T-helper 1 cell treated with Interleukin-12 subunit alpha and Interleukin-12 subunit beta and Interleukin-4 antibody, amounts not matched to agents 30 μg/mL and 1 μg/mL, for 36 hours (primary cell): ENCODE measurements at regions not wholly inside any gene's neighbourhood (a gene's known extent, or its start where the extent isn't known, plus 50 kb on each side); places are given as distances from the start of the nearest gene placed in this dataset.
A peak's percentile ranks its signal among the peaks of the same experiment; 100 is the strongest.

Experiments used
- H3K27ac Mint-ChIP-seq: one replicate; pipeline ENCODE4 v1.8.0; 2021; ENCODE audit warnings: mild to moderate bottlenecking, mixed read lengths
- H3K27me3 Mint-ChIP-seq: one replicate; pipeline ENCODE4 v1.8.0; 2021; ENCODE audit warnings: low read depth, mixed read lengths
- H3K36me3 Mint-ChIP-seq: one replicate; pipeline ENCODE4 v1.8.0; 2021; ENCODE audit warnings: low read depth, mixed read lengths
- H3K4me1 Mint-ChIP-seq: one replicate; pipeline ENCODE4 v1.8.0; 2021; ENCODE audit warnings: low read depth, mixed read lengths
- H3K4me3 Mint-ChIP-seq: one replicate; pipeline ENCODE4 v1.8.0; 2021; ENCODE audit warnings: mild to moderate bottlenecking, moderate library complexity, mixed read lengths
- H3K9me3 Mint-ChIP-seq: one replicate; pipeline ENCODE4 v1.8.0; 2021; ENCODE audit warnings: mixed read lengths

DNA sequence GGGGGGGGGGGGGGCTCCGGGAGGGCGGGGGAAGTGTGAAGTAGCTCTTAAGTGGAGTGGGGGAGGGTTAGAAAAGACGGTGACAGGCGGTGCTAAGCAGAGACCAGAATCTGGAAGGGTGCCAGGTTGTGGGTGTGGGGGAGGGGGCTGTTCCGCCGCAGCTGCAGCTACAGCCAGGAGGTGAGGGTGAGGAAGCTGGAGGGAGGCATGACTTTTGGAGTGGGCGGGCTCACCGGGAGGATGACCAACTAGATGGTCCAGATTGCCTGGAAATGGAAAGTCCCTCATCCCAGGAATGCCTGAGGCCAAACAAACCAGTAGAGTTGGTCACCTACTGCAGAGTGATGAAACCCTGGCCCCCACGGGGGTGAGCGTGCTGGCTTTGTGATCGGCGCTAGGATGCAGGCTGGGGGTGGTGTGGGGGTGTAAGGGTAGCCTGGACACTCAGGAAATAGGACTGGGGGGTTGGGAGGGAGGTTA, 158.1 kb upstream of the SHB start:
- H3K36me3 Mint-ChIP-seq = no peaks in the 10 kb centered on the region
- no peak overlapping the region for H3K27ac Mint-ChIP-seq
- H3K9me3 Mint-ChIP-seq = no peaks in the 10 kb centered on the region
- H3K27me3 Mint-ChIP-seq = peaks cover 15% of the 10 kb centered on the region
- H3K4me3 Mint-ChIP-seq = peak overlapping the region; percentile 62
- H3K4me1 Mint-ChIP-seq = peaks cover 13% of the 10 kb centered on the region

DNA sequence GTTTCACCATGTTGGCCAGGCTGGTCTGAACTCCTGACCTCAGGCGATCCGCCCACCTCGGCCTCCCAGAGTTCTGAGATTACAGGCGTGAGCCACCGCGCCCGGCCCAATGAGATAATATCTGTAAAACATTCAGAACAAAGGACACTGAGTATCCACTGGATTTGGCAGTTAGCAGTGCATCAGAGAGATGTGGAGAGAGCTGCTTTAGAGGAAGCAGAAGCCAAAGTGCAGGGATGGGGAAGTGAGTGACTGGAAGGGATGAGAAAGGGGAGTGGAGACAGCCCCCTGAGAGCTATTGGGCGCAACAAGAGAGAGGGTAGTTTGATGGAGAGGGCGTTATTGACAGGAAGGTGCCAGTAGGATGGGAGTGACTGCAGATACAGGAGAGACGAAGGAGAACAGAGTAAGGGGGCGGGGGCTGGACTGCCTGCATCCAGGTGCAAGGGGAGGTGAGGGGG, 157.5 kb upstream of the SHB start:
- peaks cover 13% of the 10 kb centered on the region for H3K4me1 Mint-ChIP-seq
- H3K9me3 Mint-ChIP-seq = no peaks in the 10 kb centered on the region
- peak overlapping the region; percentile 58 for H3K27ac Mint-ChIP-seq
- peaks cover 15% of the 10 kb centered on the region for H3K27me3 Mint-ChIP-seq
- H3K36me3 Mint-ChIP-seq = no peaks in the 10 kb centered on the region
- peak overlapping the region; percentile 44 for H3K4me3 Mint-ChIP-seq

DNA sequence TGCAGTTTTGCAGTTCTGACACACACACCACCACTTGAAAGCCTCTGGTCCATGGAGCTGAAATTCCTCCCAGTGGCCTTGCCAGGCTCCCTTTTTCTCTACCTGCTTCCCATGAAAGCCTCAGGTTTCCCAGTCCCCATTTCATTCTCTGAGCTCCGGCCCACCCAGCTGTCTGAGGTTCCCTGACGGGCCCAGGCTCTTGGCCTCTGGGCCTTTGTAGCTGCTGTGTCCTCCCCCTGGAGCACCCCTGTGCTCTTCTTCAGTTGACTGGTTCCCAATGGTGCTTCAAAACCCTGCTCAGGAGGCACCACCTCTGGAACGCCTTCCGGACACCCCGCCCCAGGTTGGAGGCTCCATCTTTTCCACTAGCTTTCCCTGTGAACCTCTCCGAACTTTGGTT, 155.9 kb upstream of the SHB start:
- no peaks in the 10 kb centered on the region for H3K36me3 Mint-ChIP-seq
- peaks cover 13% of the 10 kb centered on the region for H3K4me1 Mint-ChIP-seq
- no peak overlapping the region for H3K27ac Mint-ChIP-seq
- H3K27me3 Mint-ChIP-seq = peaks cover 15% of the 10 kb centered on the region
- no peaks in the 10 kb centered on the region for H3K9me3 Mint-ChIP-seq
- no peak overlapping the region for H3K4me3 Mint-ChIP-seq

- Mint-ChIP-seq H3K9me3 (no peaks in the 10 kb centered on the region), H3K27ac (no peak overlapping the region), H3K27me3 (peaks cover 5% of the 10 kb centered on the region), H3K36me3 (no peaks in the 10 kb centered on the region), H3K4me1 (no peaks in the 10 kb centered on the region), H3K4me3 (no peak overlapping the region)
Observed at GRCh38 chr9:38216572-38216971, 147.5 kb upstream of the SHB start.

- H3K4me3 Mint-ChIP-seq = no peak overlapping the region
- no peaks in the 10 kb centered on the region for H3K36me3 Mint-ChIP-seq
- H3K9me3 Mint-ChIP-seq = no peaks in the 10 kb centered on the region
- no peaks in the 10 kb centered on the region for H3K4me1 Mint-ChIP-seq
- H3K27ac Mint-ChIP-seq = no peak overlapping the region
- H3K27me3 Mint-ChIP-seq = peaks cover 5% of the 10 kb centered on the region
Observed at GRCh38 chr9:38215465-38215864, 146.4 kb upstream of the SHB start.

GRCh38 chr9:38214432-38214831, 145.4 kb upstream of the SHB start:
- Mint-ChIP-seq H3K27ac (no peak overlapping the region), H3K9me3 (no peaks in the 10 kb centered on the region), H3K4me1 (no peaks in the 10 kb centered on the region), H3K27me3 (peaks cover 5% of the 10 kb centered on the region), H3K4me3 (no peak overlapping the region), H3K36me3 (no peaks in the 10 kb centered on the region)

DNA sequence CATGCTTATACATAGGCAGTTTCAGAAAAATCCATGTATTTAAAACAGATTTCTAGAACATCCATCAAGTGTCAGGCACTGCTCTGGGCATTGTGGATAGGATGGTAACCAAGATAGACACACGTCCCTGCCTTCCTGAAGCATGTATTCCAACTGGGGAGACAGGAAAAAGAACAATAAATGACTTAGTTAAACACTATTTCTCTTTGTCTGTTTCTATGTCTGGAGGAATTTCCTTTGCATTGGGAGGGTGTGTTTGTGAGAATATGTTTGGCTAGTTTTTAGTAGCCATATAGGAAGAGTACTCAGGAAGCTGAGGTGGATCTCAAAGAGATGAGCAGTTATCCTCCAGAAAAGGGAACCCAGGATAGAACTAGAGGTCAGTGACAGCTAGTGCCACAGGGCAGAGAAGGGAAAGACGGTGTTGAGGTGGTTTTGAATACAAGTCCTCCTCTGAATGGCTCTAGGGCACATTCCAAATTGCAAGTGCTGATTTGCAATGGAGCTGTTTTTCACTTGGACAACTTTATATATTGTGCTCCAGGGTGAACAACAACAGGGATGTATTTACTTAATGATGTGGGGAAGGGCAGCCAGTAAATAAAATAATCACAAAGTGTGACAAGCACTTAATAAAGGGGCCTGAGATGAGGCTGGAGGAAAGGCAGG, 144.7 kb upstream of the SHB start:
- no peaks in the 10 kb centered on the region for H3K9me3 Mint-ChIP-seq
- H3K36me3 Mint-ChIP-seq = no peaks in the 10 kb centered on the region
- no peaks in the 10 kb centered on the region for H3K4me1 Mint-ChIP-seq
- H3K4me3 Mint-ChIP-seq = no peak overlapping the region
- H3K27me3 Mint-ChIP-seq = peaks cover 5% of the 10 kb centered on the region
- no peak overlapping the region for H3K27ac Mint-ChIP-seq

DNA sequence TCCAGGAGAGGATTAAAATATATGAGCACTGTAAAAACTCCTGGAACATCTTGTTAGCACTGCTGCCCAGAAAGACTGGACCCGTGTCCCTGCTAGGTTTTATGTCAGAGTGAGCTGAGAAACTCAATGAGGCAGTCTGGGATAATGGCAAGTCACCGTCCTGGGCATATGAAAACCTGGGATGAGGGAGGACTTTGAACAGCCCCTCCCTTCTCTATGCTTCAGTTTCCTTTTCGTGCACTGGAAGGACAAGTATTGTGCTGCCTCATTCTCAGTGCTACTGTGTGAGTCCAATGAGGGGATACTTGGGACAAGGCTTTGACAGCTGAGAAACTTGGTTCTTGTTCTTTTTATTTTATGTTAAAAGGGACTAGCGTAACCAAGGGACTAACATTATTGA, 143.0 kb upstream of the SHB start:
- no peak overlapping the region for H3K4me3 Mint-ChIP-seq

DNA sequence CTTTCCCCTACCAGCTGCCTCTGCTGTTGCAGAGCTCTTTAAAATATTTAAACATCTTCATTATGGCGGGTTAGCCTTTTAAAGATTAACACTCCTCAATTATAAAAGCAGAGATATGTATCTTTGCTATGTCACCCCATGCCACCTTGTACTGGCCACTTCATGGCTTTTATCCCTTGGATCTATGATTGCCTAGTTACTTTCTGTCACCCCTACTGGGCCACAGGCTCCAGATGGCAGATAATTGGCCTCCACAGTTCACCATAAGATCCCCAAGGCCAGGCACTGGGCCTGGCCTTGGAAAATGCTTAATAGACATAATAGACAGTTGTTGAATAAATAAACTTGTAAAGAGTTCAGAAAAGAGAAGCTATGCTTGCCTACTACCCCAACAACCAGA, 142.0 kb upstream of the SHB start:
- H3K9me3 Mint-ChIP-seq = no peaks in the 10 kb centered on the region
- H3K36me3 Mint-ChIP-seq = no peaks in the 10 kb centered on the region
- H3K4me3 Mint-ChIP-seq = no peak overlapping the region
- H3K27ac Mint-ChIP-seq = no peak overlapping the region
- H3K27me3 Mint-ChIP-seq = peaks cover 5% of the 10 kb centered on the region
- H3K4me1 Mint-ChIP-seq = no peaks in the 10 kb centered on the region

More for the DNA sequence above, 143.0 kb upstream of the SHB start:
- H3K36me3 Mint-ChIP-seq = no peaks in the 10 kb centered on the region
- no peaks in the 10 kb centered on the region for H3K9me3 Mint-ChIP-seq
- H3K27ac Mint-ChIP-seq = no peak overlapping the region
- peaks cover 5% of the 10 kb centered on the region for H3K27me3 Mint-ChIP-seq
- no peaks in the 10 kb centered on the region for H3K4me1 Mint-ChIP-seq

DNA sequence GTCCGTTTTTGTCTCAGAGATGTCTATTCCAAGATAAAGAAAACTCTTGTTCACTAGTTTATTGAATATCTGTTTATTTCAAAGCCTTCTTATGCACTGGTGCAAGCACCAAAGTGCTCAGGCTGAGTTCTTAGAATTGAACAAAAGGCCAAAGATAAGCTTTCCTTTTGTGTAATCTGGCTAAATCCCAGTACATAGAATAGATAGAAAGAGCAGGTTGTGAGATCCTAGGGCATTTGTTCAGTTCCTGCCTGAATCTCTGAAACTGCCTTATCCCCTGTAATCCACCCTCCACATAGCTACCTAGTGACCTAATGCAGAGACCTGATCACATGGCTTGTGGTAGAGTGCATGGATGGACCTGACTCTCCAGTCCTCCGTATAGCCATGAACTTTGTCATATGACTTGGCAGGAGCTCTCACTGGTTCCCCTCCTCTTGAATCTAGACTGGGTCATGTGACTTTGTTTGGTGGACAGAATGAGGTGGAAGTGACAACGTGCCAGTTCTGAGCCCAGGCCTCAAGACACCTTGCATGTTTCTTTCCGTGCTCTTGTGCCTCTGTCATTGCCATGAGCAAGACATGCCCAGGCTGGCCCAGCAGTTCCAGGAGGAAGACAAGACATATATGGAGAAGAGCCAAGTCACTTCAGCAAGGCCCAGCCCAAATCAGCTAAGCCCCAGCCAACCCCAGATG, 139.3 kb upstream of the SHB start:
- no peak overlapping the region for H3K4me3 Mint-ChIP-seq
- no peaks in the 10 kb centered on the region for H3K4me1 Mint-ChIP-seq
- no peaks in the 10 kb centered on the region for H3K27me3 Mint-ChIP-seq
- H3K27ac Mint-ChIP-seq = no peak overlapping the region
- H3K36me3 Mint-ChIP-seq = no peaks in the 10 kb centered on the region
- no peaks in the 10 kb centered on the region for H3K9me3 Mint-ChIP-seq

DNA sequence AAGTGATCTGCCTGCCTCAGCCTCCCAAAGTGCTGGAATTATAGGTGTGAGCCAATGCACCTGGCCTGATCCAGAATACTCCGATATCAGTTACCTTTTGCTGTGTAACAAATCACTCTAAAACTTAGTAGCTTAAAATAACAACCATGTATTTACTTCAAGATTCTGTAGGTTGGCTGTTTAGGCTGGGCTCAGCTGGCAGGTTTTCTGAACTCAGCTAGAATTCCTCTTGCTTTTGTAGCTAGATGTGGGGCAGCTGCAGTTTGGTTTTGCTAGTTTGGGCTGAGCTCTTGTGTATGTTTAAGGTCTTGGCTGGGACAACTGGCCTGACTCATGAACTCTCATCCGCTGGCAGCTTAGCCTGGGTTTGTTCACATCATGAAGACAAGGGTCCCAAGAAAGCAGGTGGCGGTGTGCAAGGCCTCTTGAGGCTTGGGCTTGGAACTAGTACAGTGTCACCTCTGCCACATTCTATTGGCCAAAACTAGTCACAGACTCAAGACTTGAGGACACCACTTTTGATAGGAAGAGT, 138.3 kb upstream of the SHB start:
- no peaks in the 10 kb centered on the region for H3K9me3 Mint-ChIP-seq
- no peak overlapping the region for H3K27ac Mint-ChIP-seq
- no peak overlapping the region for H3K4me3 Mint-ChIP-seq
- H3K36me3 Mint-ChIP-seq = no peaks in the 10 kb centered on the region
- no peaks in the 10 kb centered on the region for H3K4me1 Mint-ChIP-seq
- no peaks in the 10 kb centered on the region for H3K27me3 Mint-ChIP-seq

DNA sequence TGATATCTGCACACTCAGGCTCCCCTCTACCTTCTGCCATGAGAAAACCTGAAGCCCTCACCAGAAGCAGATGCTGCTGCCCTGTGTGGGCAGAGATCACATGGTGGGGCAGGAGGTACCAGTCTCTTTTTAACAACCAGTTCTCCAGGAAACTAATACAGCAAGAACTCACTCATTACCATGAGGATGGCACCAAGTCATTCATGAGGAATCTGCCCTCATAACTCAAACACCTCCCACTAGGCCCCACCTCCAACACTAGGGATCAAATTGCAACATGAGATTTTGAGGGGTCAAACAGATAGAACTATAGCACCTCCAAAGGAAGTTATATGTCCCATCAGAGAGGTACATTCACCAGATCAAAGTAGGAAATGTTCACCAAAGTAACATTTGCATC, 136.3 kb upstream of the SHB start:
- Mint-ChIP-seq H3K9me3 (no peaks in the 10 kb centered on the region), H3K27me3 (no peaks in the 10 kb centered on the region), H3K4me3 (no peak overlapping the region), H3K4me1 (no peaks in the 10 kb centered on the region), H3K27ac (no peak overlapping the region), H3K36me3 (no peaks in the 10 kb centered on the region)

DNA sequence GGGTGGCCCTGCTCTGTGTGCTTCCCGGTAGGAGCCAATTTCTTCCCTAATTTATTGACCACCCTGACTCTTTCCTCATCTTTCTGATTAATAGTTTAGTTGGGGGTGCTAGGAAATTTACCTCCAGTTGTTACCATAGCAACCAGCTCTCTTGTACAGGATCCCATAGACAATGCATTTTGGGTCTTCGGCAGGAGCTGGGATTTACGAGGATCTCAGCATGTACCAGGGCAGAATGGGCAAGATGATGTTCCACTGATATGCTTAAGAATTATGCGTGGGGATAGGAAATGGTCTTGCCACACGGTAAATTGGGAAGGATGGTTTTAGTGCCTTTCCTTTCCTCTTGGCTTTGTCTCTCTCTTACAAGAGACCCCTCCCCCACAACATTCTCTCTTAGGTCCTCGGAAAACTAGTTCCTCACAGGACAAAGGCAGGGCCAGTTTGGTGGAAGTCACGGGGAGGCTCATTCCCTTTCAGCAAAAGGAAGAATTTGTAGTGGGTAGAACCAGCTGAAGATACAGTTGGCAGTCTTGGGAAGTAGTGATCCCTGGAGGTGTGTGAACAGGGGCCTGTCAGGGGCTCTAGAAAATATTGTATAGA, 133.4 kb upstream of the SHB start:
- no peaks in the 10 kb centered on the region for H3K27me3 Mint-ChIP-seq
- no peaks in the 10 kb centered on the region for H3K4me1 Mint-ChIP-seq
- no peaks in the 10 kb centered on the region for H3K36me3 Mint-ChIP-seq
- no peak overlapping the region for H3K27ac Mint-ChIP-seq
- no peak overlapping the region for H3K4me3 Mint-ChIP-seq
- no peaks in the 10 kb centered on the region for H3K9me3 Mint-ChIP-seq

- H3K4me3 Mint-ChIP-seq = no peak overlapping the region
- H3K36me3 Mint-ChIP-seq = no peaks in the 10 kb centered on the region
- H3K4me1 Mint-ChIP-seq = no peaks in the 10 kb centered on the region
- H3K9me3 Mint-ChIP-seq = no peaks in the 10 kb centered on the region
- no peak overlapping the region for H3K27ac Mint-ChIP-seq
- H3K27me3 Mint-ChIP-seq = no peaks in the 10 kb centered on the region
Observed at GRCh38 chr9:38201844-38202243, 132.8 kb upstream of the SHB start.

DNA sequence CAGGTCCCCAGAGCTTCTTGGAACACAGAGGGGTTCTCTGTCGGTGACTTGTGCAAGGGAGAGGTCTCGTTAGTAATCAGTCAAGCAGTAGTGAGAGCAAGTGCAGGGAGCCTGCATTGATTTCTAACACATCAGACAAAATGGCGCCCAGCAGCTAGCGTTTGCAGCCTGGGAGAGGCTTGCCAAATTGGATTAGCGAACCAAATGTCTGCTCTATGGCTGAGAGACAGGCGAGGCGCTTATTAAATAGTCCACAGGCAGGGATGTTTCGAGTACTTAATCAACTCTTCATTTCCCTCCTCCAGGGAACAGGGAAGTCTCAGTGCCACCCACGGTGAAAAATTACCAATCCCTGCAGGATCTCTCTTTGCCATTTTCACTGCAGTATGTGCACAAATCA, 131.4 kb upstream of the SHB start:
- no peaks in the 10 kb centered on the region for H3K27me3 Mint-ChIP-seq
- no peak overlapping the region for H3K4me3 Mint-ChIP-seq
- H3K4me1 Mint-ChIP-seq = no peaks in the 10 kb centered on the region
- no peaks in the 10 kb centered on the region for H3K9me3 Mint-ChIP-seq
- no peak overlapping the region for H3K27ac Mint-ChIP-seq
- no peaks in the 10 kb centered on the region for H3K36me3 Mint-ChIP-seq
